ENCODE measurements at regions not wholly inside any gene's neighbourhood (a gene's known extent, or its start where the extent isn't known, plus 50 kb on each side); places are given as distances from the start of the nearest gene placed in this dataset.
"Not testable (repeated sequence)": the region's sequence is repeated elsewhere in the genome, so short reads cannot be mapped to it uniquely, and the experiment has no call there.

DNA sequence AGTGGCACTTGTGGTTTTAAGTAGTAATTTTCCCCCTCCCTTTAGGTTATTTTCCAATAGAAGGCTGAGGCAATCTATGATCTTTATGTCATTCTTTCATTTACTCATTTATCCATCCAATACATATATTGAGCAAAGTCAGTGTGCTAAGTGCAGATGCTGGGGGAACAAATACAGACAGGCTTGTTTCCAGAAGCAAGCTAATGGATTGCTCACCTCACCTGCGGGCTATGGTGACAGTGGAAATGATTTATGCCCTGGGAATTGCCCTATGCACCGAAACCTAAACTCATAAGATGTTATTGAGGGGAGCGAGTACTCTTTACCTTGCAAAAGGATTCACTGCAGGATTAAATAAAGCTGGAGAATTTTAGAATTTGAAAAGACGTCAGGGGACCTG is 148.7 kb upstream of the GRK3 start:
- TF ChIP-seq, protein P1, sequence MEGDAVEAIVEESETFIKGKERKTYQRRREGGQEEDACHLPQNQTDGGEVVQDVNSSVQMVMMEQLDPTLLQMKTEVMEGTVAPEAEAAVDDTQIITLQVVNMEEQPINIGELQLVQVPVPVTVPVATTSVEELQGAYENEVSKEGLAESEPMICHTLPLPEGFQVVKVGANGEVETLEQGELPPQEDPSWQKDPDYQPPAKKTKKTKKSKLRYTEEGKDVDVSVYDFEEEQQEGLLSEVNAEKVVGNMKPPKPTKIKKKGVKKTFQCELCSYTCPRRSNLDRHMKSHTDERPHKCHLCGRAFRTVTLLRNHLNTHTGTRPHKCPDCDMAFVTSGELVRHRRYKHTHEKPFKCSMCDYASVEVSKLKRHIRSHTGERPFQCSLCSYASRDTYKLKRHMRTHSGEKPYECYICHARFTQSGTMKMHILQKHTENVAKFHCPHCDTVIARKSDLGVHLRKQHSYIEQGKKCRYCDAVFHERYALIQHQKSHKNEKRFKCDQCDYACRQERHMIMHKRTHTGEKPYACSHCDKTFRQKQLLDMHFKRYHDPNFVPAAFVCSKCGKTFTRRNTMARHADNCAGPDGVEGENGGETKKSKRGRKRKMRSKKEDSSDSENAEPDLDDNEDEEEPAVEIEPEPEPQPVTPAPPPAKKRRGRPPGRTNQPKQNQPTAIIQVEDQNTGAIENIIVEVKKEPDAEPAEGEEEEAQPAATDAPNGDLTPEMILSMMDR (IDR thresholded peaks at IDR 0.05) = not testable (repeated sequence)
- not testable (repeated sequence) for TF ChIP-seq POLR2A (IDR thresholded peaks at IDR 0.05)
